ENCODE measurements at regions not wholly inside any gene's neighbourhood (a gene's known extent, or its start where the extent isn't known, plus 50 kb on each side); places are given as distances from the start of the nearest gene placed in this dataset.

- no peak for DNase-seq (ENCODE audit: low spot score, unreplicated experiment)
- H3K4me1 Mint-ChIP-seq (ENCODE audit: low read depth), result no peaks in the 10 kb centered on the region
- TF ChIP-seq CTCF (IDR thresholded peaks at IDR 0.05; ENCODE audit: unreplicated experiment), result no peak
- H3K36me3 Mint-ChIP-seq (ENCODE audit: insufficient read depth), result no peaks in the 10 kb centered on the region
- no peaks in the 10 kb centered on the region for H3K9me3 Mint-ChIP-seq (ENCODE audit: low read depth)
- peaks cover 9% of the 10 kb centered on the region for H3K27me3 Mint-ChIP-seq
- no peak overlapping the region for H3K27ac Mint-ChIP-seq
- no peak overlapping the region for H3K4me3 Mint-ChIP-seq (ENCODE audit: low read depth)
Measured at GRCh38 chr6:44508646-44509045, 121.1 kb downstream of the CDC5L start.

- no peak for TF ChIP-seq CTCF (IDR thresholded peaks at IDR 0.05; ENCODE audit: unreplicated experiment)
- H3K9me3 Mint-ChIP-seq (ENCODE audit: low read depth), result no peaks in the 10 kb centered on the region
- peaks cover 4% of the 10 kb centered on the region for H3K27me3 Mint-ChIP-seq
- DNase-seq (ENCODE audit: low spot score, unreplicated experiment), result no peak
- no peaks in the 10 kb centered on the region for H3K36me3 Mint-ChIP-seq (ENCODE audit: insufficient read depth)
- H3K4me1 Mint-ChIP-seq (ENCODE audit: low read depth), result no peaks in the 10 kb centered on the region
- H3K4me3 Mint-ChIP-seq (ENCODE audit: low read depth), result no peak overlapping the region
- no peak overlapping the region for H3K27ac Mint-ChIP-seq
Measured at GRCh38 chr6:44511126-44511525, 123.6 kb downstream of the CDC5L start.

GRCh38 chr6:44512868-44513741 is 125.6 kb downstream of the CDC5L start:
- DNase-seq (ENCODE audit: low spot score, unreplicated experiment), result no peak

GRCh38 chr6:44514085-44514484 is 126.6 kb downstream of the CDC5L start:
- H3K9me3 Mint-ChIP-seq (ENCODE audit: low read depth), result peaks cover 20% of the 10 kb centered on the region
- no peak for DNase-seq (ENCODE audit: low spot score, unreplicated experiment)
- no peaks in the 10 kb centered on the region for H3K36me3 Mint-ChIP-seq (ENCODE audit: insufficient read depth)
- TF ChIP-seq CTCF (IDR thresholded peaks at IDR 0.05; ENCODE audit: unreplicated experiment), result no peak
- peaks cover 4% of the 10 kb centered on the region for H3K27me3 Mint-ChIP-seq
- no peak overlapping the region for H3K27ac Mint-ChIP-seq
- no peaks in the 10 kb centered on the region for H3K4me1 Mint-ChIP-seq (ENCODE audit: low read depth)
- H3K4me3 Mint-ChIP-seq (ENCODE audit: low read depth), result no peak overlapping the region

More at GRCh38 chr6:44512868-44513741, 125.6 kb downstream of the CDC5L start:
- H3K27ac Mint-ChIP-seq, result no peak overlapping the region
- no peaks in the 10 kb centered on the region for H3K4me1 Mint-ChIP-seq (ENCODE audit: low read depth)
- peaks cover 10% of the 10 kb centered on the region for H3K9me3 Mint-ChIP-seq (ENCODE audit: low read depth)
- no peaks in the 10 kb centered on the region for H3K36me3 Mint-ChIP-seq (ENCODE audit: insufficient read depth)
- H3K4me3 Mint-ChIP-seq (ENCODE audit: low read depth), result no peak overlapping the region
- peaks cover 4% of the 10 kb centered on the region for H3K27me3 Mint-ChIP-seq
- TF ChIP-seq CTCF (IDR thresholded peaks at IDR 0.05; ENCODE audit: unreplicated experiment), result no peak

GRCh38 chr6:44514576-44515193 is 127.2 kb downstream of the CDC5L start:
- Mint-ChIP-seq H3K9me3 (ENCODE audit: low read depth) (peaks cover 23% of the 10 kb centered on the region), H3K4me1 (ENCODE audit: low read depth) (no peaks in the 10 kb centered on the region), H3K27ac (no peak overlapping the region), H3K36me3 (ENCODE audit: insufficient read depth) (no peaks in the 10 kb centered on the region), H3K4me3 (ENCODE audit: low read depth) (no peak overlapping the region), H3K27me3 (peaks cover 4% of the 10 kb centered on the region)
- no peak for TF ChIP-seq CTCF (IDR thresholded peaks at IDR 0.05; ENCODE audit: unreplicated experiment)
- DNase-seq (ENCODE audit: low spot score, unreplicated experiment), result no peak
